ENCODE measurements at regions not wholly inside any gene's neighbourhood (a gene's known extent, or its start where the extent isn't known, plus 50 kb on each side); places are given as distances from the start of the nearest gene placed in this dataset.
"Not testable (repeated sequence)": the region's sequence is repeated elsewhere in the genome, so short reads cannot be mapped to it uniquely, and the experiment has no call there.

DNA sequence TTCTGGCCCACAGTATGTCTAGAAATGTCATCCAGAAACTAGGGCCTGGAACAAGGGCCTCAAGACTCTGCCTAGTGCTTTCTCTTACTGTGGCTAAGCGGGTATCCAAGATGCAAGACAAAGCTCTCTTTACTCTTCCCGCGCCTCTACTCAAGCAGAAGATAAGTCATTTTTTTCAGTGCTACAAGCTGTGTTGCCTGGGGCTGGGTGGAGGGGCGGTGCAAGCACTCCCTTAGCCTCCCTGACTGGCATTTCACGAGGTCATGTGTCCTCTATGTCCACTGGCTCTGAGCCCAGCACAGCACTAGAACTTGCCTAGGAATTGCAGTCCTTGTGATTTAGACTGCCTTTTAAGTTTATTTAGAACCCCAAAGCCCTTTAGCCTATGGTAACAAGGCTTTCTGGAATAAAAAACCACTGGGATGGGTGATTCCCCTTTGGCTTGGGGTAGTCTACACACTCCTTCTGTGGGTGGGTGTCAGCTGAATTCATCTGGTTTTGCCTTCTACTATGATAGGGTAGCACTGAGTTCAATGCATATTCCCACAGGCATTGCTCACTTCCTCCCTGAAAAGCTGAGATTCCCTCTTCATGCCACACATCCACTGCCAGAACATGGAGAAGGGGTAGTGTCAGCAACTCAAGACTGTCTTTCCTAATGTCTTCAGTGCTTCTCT, 371.8 kb upstream of the KCND2 start:
- TF ChIP-seq POLR2A (IDR thresholded peaks at IDR 0.05) (no peak), EP300 (IDR thresholded peaks at IDR 0.05) (no peak)
- TF ChIP-seq, protein P1, sequence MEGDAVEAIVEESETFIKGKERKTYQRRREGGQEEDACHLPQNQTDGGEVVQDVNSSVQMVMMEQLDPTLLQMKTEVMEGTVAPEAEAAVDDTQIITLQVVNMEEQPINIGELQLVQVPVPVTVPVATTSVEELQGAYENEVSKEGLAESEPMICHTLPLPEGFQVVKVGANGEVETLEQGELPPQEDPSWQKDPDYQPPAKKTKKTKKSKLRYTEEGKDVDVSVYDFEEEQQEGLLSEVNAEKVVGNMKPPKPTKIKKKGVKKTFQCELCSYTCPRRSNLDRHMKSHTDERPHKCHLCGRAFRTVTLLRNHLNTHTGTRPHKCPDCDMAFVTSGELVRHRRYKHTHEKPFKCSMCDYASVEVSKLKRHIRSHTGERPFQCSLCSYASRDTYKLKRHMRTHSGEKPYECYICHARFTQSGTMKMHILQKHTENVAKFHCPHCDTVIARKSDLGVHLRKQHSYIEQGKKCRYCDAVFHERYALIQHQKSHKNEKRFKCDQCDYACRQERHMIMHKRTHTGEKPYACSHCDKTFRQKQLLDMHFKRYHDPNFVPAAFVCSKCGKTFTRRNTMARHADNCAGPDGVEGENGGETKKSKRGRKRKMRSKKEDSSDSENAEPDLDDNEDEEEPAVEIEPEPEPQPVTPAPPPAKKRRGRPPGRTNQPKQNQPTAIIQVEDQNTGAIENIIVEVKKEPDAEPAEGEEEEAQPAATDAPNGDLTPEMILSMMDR (IDR thresholded peaks at IDR 0.05): no peak
- Histone ChIP-seq H3K36me3 (no peaks in the 10 kb centered on the region), H3K27me3 (no peaks in the 10 kb centered on the region), H3K4me1 (no peaks in the 10 kb centered on the region), H3K4me3 (no peak overlapping the region), H3K27ac (no peak overlapping the region), H3K9me3 (peaks cover 0 to 10% (median 0%) of the 10 kb centered on the region in 4 donors)
- DNase-seq (ENCODE audit: low spot score in 2 of 2): no peak
- 36 to 62% methylated on average over 5 of the region's 5 CpGs for WGBS, 2 donors

DNA sequence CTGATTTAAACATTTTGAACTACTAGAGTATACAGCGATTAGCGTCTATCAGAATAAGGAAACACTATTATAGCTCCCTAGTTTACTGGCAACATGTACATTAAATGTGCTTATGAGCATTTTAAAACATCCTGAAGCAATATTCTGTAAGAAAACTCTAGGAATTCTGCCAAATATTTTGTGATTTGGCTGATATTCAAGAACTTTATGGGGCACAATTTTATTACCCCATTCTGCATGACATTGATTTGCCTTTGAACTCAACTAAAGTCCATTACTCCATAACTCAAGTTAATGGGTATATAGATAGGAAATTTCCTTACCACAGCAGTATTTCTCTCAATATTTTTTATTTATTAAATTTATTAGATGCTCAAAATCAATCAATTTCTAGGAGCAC, 369.9 kb upstream of the KCND2 start:
- H3K4me1 ChIP-seq: no peaks in the 10 kb centered on the region
- no peak overlapping the region for H3K27ac ChIP-seq
- no peaks in the 10 kb centered on the region for H3K9me3 ChIP-seq
- TF ChIP-seq EP300 (IDR thresholded peaks at IDR 0.05) (no peak), POLR2A (IDR thresholded peaks at IDR 0.05) (no peak)
- TF ChIP-seq, protein P1 (IDR thresholded peaks at IDR 0.05): no peak
- no peak overlapping the region for H3K4me3 ChIP-seq
- H3K27me3 ChIP-seq: no peaks in the 10 kb centered on the region
- no peaks in the 10 kb centered on the region for H3K36me3 ChIP-seq
- 56 to 71% methylated on average over 2 of the region's 2 CpGs for WGBS, 2 donors
- DNase-seq (ENCODE audit: low spot score in 2 of 2): no peak

DNA sequence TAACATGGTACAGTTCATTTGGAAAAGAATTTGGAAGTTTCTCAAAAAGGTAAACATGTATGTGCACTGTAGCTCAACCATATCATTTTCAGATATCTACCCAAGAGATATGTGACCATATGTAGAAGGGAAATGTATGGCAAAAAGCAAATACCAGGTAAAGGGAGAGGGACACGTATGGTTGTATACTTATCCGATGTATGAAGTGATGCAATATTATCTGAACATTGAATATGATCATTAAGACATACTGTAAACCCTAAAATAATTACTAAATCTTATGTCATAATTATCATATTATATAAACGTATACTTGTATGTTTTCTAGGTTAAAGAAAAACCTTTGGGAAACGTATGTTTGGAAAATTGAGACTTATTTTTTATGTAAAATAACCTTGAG, 367.5 kb upstream of the KCND2 start:
- Histone ChIP-seq H3K27me3 (no peaks in the 10 kb centered on the region), H3K9me3 (no peaks in the 10 kb centered on the region), H3K4me1 (no peaks in the 10 kb centered on the region), H3K27ac (no peak overlapping the region), H3K4me3 (no peak overlapping the region), H3K36me3 (no peaks in the 10 kb centered on the region)
- DNase-seq (ENCODE audit: low spot score in 2 of 2): no peak
- TF ChIP-seq, protein P1 (IDR thresholded peaks at IDR 0.05): no peak
- 85 to 91% methylated on average over 4 of the region's 4 CpGs for WGBS, 2 donors

DNA sequence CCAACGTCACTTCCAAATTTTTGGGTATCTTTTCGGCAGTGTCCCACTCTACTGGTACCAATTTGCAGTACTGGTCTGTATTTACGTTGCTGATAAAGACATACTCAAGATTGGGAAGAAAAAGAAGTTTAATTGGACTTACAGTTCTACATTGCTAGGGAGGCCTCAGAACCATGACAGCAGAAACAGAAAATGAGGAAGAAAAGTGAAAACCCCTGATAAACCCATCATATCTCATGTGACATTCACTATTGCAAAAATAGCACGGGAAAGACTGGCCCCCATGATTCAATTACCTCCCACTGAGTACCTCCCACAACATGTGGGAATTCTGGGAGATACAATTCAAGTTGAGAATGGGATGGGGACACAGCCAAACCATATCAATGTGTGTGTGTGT, 364.0 kb upstream of the KCND2 start:
- 82 to 84% methylated on average over 4 of the region's 4 CpGs for WGBS, 2 donors
- TF ChIP-seq, protein P1 (IDR thresholded peaks at IDR 0.05): no peak
- TF ChIP-seq EP300 (IDR thresholded peaks at IDR 0.05) (no peak), POLR2A (IDR thresholded peaks at IDR 0.05) (no peak)
- no peak for DNase-seq (ENCODE audit: low spot score in 2 of 2)
- H3K27ac ChIP-seq: no peak overlapping the region
- H3K4me3 ChIP-seq: no peak overlapping the region
- H3K4me1 ChIP-seq: no peaks in the 10 kb centered on the region
- H3K36me3 ChIP-seq: no peaks in the 10 kb centered on the region
- H3K27me3 ChIP-seq: no peaks in the 10 kb centered on the region
- no peaks in the 10 kb centered on the region for H3K9me3 ChIP-seq

DNA sequence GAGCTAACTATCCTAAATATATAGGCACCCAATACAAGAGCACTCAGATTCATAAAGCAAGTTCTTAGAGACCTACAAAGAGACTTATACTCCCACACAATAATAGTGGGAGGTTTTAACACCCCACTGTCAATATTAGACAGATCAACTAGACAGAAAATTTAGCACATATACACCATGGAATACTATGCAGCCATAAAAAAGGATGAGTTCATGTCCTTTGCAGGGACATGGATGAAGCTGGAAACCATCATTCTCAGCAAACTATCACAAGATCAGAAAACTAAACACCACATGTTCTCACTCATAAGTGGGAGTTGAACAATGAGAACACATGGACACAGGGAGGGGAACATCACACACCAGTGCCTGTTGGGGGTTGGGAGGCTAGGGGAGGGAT, 358.9 kb upstream of the KCND2 start:
- H3K27ac ChIP-seq; H3K9me3 ChIP-seq; H3K4me1 ChIP-seq; H3K36me3 ChIP-seq; H3K27me3 ChIP-seq; H3K4me3 ChIP-seq; DNase-seq (ENCODE audit: low spot score in 2 of 2): not testable (repeated sequence)

DNA sequence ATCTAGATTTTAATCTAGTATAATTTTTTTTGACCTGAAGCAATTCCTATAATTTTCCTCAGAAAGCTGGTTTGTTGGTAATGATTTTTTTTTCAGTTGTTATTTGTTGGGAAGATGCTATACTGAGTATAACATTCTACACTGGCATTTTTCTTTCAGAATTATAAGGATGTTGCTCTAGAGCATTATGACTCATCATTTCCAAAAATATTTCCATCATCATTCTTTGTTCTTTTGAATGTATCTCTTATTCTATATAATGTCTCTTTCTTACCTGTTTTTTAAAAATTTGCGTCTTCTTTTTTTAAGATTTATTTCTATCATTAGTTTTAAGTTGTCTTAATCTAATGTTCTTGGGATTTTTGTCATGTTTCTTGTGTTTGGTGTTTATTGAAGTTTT, 356.5 kb upstream of the KCND2 start:
- Histone ChIP-seq H3K9me3 (peaks cover 0 to 9% (median 0%) of the 10 kb centered on the region in 4 donors), H3K4me3 (no peak overlapping the region), H3K27ac (no peak overlapping the region), H3K36me3 (no peaks in the 10 kb centered on the region), H3K27me3 (no peaks in the 10 kb centered on the region), H3K4me1 (no peaks in the 10 kb centered on the region)
- DNase-seq (ENCODE audit: low spot score in 2 of 2): no peak
- 82 to 95% methylated on average over 1 of the region's 1 CpG for WGBS, 2 donors
- no peak for TF ChIP-seq POLR2A (IDR thresholded peaks at IDR 0.05)
- TF ChIP-seq, protein P1 (IDR thresholded peaks at IDR 0.05): no peak
- TF ChIP-seq EP300 (IDR thresholded peaks at IDR 0.05): no peak

All from tibial nerve (tissue), 4 donors.